SIG-M5 (cell line): ENCODE measurements at regions not wholly inside any gene's neighbourhood (a gene's known extent, or its start where the extent isn't known, plus 50 kb on each side); places are given as distances from the start of the nearest gene placed in this dataset.

ENCODE experiments used
- DNase-seq: peaks from one replicate; lab custom pipeline; 2025; lab: John Stamatoyannopoulos, UW

DNA sequence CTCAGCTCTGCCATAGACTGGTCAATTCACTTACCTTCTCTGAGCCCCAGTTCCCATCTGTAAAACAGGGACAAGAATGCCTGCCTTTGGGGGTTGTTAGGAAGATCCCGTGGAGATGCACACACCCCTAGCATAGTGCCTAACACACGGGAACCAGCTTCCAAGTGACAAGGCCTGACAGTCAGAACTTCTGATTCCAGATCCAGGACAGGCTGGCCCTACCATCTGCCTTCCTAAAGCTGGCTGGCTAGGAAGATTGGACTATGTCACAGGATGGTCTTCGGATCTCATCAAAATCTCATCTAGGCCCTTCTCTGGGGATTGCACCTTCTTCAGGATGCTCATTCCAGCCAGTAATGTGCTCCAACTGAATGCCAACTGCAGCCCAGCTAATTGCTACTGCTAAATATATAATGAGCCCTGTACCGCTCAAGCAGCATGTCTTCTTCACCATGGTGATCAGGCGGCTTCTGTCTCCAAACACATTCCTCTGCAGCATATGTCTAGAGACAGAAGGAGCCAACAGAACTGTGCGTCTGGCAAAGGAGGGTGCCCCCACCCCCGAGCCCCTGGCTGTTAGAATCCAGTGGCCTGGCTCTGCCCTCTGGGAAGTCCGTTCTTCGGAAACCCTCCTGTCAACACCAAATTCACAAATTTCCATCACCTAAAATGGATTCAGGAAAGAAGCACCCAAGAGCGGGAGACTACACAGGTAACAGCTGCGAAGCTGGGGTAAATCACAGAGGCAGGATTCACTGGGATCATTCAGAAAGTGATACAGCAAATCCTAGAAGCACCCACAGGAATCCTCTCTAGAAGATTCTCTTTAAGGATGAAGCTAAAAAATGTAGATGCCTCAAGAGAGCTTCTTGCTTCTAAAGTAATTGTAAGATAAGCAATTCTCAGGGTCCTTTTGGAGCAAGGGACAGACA, 142.1 kb upstream of the EEPD1 start:
- no peak for DNase-seq

DNA sequence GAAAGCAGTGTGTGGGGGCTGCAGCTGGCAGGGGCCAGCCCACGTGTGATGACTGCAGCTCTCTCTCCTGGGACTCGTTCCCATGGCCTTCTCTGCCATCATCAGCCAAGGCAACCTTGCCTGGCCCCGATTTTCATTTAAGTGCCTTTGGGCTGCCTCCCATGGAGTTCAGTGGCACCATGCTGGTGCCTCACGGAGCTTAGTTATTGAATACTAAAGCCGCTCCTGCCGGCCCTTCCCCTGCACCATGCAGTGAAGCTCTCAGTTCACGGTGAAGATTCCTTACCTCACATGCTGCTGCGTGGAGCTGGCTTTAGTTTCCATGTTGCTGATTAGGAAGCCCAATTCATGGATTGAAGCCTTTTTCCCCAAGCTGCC, 141.5 kb upstream of the EEPD1 start:
- DNase-seq = no peak

DNA sequence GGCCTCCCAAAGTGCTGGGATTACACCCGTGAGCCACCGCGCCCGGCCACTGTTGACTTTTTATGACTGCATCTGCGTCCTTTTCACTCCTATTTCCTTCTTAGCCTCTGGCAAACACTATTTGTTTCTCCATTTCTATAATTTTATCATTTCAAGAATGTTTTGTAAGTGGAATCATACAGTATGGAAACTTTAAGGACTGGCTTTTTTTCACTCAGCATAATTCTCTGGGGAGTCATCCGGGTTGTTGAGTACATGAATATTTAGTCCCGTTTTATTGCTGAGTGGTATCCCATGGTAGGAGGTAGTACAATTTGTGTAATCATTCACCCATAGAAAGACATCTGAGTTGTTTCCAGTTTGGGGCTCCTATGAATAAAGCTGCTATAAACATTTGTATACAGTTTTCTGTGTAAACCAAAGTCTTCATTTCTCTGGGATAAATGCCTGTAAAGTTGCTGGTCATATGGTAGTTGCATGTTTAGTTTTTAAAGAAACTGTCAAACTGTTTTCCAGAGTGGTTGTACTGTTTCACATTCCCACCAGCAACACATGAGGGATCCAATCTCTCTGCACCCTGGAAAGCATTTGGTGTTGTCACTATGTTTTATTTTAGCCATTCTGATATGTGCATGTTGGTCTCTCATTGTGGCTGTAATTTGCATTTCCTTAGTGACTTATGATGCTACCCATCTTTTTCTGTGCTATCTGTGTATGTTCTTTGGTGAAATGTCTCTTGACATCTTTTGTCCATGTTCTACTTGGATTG, 139.6 kb upstream of the EEPD1 start:
- no peak for DNase-seq

DNA sequence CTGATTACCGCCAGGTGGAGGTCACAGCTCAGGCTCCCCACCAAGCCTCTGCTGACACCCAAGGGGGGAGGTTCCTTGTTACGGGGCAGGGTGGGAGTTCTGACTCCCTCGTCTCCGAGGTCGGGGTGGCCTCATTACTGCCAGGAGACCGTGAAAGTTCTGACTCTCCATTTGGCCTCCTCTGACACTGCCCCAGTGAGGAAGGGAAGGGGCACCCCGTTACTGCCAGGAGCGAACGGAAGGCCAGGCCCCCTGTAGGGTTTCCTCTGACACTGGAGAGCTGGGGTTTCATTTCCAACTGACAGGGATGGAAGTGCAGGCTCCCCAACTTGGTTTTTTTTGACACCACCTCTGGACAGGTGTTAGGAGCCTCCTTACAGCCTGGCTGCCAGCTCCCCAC, 138.1 kb upstream of the EEPD1 start:
- no peak for DNase-seq

DNA sequence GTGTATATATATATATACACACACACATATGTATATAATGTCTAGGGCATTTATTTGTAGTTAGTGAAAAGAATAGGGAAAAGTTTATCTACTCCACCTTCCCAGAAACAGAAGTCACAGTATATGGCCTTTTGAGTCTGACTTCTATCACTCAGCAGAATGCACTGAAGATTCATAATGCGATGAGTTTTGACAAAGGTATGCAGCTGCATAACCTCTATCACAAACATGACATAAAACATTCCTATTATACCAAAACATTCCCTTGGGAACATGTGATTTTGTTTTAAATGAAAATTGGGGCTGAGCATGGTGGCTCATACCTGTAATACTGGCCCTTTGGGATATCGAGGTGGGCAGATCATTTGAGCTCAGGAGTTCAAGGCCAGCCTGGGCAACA, 137.3 kb upstream of the EEPD1 start:
- no peak for DNase-seq

DNA sequence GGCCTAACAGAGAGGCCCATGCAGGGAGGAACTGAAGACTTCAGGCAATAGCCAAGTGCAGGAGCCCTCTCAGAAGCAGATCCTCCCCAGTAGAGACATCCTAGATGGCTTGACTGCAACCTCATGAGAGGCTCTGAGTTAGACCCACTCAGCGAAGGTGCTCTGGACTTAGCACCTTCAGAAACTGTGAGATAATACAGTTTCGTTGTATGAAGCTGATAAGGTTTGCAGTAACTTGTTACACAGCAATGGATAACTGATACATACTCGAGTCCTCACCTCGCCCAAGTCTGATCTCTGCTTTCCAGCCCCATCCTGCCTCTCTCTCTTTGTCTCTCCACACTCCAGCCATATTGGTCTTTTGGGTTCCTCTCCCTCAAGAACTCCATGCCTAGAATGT, 136.4 kb upstream of the EEPD1 start:
- no peak for DNase-seq

DNA sequence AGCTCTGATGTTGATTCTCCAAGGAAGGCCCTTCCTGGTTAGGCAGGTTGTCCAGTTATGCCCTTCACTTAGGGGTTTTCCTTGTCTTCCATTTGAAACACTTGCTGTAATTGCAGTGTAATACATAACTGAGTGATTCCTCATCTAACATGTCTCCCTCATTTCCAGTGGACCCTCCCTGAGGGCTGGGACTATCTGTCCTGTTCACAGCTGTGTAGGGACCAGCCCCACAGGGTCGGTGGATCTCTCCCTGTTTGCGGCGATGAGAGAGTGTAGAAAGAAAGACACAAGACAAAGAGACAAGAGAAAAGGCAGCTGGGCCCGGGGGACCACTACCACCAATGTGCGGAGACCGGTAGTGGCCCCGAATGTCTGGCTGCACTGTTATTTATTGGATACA, 135.9 kb upstream of the EEPD1 start:
- no peak for DNase-seq

DNA sequence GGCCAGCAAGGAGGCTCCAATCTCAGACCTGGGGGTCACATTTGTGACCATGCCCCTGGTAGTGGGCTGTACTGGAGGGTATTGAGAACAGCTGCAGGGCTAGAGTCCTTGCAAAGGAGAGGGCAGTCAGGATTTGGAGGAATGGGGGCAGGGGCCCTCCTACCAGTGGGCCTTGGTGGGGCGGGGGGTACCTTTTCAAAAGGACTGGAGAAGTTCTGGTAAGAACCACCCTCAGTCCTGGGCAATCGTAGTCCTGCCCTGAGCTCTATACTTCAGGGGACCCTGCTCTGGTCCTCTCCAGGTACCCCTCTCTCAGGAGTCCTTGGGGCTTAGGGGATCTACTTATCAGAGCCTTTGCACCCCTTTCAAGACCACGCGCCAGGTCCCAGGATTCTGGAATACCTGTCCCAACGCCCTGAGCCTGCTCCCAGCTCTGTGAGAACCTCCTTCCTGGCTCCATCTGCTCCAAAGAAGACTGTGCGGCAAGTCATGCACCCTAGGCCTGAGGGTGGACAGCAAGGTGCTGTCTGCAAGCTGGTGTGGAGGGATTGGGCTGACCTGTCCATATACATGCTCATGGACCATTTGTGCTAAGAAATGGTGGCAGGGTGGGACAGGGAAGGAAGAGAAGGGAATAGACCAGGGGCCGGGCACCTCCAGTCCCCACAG, 134.1 kb upstream of the EEPD1 start:
- no peak for DNase-seq

DNA sequence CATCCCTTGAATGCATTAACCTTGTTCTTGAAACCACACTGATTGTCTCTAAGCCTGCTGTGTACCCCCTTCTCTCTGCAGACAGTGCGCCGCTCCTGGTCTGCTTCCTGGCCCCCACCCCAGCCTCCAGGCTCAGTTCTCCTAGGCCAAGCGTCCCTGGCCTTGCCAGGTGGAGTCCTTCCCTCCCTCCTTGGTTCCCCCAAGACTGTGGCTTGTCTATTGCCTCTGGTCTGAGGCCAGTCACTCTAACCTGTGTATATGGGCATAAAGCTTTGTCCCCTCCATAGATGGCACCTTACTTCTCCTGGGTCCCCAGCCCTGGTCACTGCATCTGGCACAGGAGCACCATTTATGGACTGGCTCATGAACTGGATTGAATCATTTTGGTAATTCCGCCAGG, 133.5 kb upstream of the EEPD1 start:
- DNase-seq = no peak

DNA sequence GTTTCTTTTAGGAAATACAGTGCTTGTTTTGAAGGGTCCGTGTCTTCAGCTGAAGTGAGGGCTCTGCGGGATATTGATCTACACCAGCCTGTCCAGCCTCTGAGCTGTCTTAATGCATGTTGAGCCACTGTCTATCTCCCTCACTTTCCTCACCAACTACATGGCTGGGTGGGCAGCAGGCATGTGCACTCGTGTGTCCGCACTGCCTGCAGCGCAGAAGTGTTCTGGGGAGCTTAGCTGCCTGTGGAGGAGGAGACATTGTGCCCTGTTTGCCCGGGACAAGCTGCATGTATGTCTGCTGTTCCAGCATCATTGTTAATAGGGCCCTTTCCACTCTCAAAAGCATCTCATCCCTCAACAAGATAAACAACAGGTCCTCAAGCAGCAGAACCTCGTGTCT, 133.1 kb upstream of the EEPD1 start:
- no peak for DNase-seq

DNA sequence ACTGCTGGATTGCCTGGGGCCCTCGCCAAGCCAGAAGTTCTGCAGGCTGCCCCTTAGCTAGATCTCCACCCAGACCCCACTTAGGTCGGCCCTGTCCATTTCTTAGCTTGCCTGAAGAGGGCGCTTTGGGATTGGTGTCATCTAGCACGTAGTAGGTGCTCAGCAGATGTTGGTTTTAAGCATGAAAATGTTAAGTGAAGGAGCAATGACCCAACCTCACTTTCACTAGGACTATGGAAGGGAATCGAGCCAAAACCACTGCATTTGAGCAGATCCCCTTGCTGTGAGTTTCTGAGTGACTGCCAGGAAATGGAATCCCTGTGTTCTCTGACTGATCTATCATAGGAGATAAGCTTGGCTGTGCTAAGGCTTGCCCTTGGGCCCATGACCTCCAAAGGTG, 131.7 kb upstream of the EEPD1 start:
- DNase-seq = no peak

DNA sequence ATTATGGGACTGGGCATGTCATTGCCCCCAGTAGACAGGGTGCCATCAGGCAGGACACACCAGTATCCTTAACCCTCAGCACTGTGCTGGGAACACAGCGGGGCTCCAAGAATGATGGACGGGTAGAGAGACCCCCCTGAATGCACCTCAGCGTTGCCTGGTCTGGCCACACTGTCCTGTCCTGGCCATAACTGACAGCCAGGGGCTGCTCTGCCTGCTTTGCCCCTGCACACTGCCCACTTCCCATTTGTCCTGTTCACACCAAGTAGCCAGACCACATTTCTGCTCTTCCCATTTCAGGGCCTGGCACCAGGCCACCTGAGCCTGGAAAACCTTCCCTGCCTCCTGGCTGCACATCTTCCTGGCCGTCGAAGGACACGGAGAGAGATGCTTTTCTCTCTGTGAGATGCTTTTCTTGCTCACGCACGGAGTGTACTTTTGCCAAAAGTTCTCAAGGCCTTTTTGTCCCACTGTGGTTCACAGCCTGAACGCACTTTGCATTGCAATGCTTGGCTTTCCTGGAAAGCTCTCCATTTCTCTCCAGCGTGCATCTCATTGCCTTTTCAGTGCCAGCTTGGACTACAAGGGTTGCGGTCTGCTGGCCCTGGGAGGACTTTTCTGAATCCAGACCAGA, 131.0 kb upstream of the EEPD1 start:
- no peak for DNase-seq

DNA sequence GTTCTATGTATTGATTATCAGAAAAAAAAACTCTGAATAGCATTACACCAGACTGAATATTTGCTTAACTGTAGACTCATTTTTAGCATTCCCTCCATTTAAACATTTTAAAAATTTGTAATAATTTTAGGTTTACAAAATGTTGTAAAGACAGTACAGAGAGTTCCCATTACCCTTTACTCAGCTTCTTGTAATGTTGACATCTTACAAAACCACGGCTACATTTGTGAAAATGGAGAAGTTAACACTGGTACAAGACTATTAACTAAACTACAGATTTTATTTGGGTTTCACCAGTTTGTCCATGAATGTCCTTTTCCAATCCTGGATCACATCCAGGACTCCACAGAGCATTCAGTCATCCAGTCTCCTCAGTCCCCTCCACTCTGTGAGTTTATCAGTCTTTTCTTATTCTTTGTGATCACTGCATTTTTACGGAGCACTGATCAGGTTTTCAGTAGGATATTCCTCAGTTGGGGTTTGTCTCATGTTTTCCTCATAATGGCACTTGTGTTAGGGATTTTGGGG, 130.0 kb upstream of the EEPD1 start:
- DNase-seq = no peak

DNA sequence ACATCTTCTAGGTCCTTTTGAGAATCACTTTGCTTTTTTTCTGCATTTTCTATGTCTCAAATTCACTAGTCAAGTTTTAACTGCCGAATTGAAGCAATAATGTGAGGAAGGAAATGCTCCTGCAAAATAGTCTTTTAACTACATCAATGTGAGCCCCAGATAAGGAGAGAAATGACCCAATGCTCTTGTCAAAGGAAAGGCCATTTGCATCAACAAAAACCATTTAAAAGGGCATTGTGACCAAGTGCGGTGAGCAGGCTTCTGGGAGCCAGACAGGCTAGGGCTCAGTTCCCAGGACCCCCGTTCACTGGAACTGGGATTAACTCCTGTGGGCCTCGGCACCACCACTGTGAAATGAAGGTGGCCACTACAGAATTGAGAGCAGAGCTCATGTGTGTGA, 127.9 kb upstream of the EEPD1 start:
- DNase-seq = no peak

DNA sequence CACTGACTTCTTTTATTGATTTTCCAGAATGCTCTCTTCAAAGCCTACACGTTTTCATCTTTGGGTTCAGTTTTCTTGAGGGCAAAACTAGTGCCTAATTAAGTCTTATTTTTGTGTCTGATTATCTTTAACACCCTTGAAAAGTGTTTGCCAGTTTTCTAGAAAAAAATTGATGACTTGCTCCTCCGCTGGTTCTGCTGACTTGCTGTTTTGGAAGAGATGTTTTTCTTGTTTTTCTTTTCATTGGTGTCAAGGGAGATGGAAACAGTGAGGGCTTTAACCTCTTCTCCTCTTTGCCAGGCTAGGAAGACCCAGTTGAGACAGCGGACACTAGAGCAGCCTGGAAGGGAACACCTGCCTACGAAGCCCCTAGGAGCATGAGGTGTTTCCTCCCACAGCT, 123.7 kb upstream of the EEPD1 start:
- DNase-seq = no peak

DNA sequence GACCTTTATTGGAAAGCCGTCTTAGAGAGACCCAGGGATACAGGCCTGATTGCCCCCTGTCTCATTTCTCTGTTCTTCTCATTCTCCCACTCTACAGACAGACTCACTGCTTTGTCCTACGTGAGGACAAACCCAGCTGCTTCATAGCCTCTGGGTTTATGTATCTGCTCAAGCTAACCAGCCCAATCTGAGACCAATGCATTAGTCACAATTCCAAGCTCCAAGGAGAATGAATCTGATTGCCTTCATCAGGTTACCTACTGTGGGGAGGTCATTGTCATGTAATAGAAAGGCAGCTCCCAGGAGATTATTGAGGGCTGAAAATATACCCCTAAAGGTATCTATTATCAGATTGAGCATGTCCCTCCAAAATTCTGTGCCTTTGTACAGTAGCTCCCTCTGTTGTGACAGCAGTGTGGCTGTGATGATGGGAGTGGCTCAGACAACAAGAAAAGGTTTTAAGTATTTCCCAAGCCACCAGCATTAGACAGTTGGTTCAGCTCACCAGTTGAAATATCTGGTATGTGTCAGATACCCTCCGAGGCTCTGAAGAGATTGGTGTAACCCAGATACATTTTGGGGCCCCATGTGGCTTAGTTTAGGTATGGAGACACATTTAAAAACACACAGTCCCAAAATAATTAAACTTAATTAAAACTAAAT, 123.1 kb upstream of the EEPD1 start:
- DNase-seq = no peak

DNA sequence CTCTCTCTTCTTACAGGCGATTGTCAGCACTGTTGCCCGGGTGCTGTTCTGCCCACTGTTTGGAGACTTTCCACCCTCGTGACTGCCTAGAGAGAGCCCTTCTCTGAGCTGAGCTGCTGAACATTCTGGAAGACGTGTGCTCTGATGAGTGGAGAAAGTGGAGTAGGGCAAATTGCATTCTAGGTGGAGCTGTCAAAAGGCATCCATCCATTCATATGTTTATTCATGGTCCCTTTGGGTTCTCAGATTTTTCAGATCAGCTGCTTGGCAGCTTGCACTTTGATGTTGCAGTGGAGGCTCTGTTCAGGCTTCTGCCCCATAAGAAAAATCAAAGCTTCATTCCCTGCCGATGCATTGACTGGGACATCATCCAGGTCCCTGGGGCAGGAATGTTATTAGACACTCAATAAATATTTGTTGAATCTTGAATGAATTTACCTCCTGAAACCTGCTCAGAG, 120.7 kb upstream of the EEPD1 start:
- DNase-seq = no peak

DNA sequence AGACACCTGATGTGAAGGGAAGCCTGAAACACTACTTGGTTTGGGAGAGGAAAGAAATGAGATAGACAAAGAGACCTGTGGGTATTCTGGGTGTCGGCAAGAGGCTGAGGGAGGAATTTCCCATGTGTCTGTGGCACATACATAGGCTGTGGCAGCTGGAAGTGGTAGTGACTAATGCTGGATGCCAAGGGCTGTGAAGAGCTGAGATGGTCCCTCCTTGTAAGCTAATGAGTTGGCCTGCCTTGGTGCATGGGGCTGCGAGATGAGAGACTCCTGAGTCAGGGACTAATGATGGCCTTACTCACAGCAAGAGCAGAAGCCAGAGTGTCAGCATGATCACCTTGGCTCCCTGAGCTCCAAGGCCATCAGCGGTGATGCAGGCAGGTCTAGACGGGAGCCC, 119.0 kb upstream of the EEPD1 start:
- DNase-seq = no peak

DNA sequence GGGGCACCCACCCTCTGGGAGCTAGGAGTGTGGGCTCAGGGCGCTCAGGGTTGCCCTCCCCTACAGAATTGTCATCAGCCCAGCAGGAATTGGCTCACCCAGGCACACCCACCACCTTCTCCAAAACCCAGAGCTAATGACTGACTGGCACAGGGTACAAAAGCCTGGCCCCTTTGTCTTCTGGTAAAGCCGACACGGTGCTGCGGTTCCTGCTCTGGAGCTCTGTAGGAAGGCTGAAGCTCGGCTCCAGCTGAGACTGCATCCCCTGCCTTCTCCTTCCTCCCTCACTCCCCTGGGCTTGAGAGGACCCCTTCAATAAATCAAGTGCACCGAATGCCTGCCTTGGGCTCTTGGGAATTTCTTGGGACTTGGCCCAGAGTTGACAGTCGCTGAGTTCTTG, 117.9 kb upstream of the EEPD1 start:
- DNase-seq = no peak

DNA sequence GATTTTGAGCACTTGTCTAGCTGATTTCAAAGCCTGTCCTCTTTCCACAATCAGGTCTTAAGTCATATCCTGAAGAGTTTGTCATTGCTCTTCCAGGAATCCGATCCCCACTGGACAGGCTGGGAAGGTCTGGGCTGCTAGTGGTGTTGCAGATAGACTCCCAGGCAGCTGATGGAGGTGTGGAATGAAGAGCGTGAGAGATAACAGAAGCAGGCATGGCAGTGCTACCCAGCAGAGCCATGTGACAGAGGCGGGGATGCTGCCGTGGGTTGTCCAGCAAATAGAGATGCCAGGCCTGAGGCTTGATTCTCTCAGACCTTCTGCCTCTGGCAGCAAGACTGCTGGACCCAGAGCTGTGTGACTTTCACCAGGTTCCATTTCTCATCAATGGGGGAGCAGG, 116.5 kb upstream of the EEPD1 start:
- no peak for DNase-seq

DNA sequence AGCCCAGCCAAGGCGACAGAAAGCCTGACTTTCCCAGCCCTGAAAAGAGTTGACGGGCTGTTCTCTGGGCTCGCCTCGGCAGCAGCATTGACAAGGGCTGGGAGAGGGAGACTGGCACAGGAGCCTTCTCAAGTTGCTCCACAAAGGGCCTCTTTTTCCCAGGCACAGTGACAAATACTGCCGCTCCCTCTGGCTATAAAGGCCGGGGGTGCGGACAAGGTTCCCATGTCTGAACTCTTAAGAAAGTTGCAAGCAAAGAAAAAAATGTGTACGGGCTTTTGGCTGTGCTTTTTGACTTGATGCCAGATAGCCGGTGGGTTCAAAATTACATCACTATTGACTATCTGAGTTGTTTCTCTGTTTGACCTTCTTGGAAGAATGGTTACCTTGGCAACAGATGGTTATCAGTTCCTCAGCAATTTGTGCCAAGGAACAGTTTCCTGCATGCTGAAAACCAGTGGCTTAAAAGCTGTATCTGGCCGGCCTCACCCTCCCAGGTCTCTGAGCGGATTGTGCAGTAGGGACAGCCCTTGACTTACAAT, 115.9 kb upstream of the EEPD1 start:
- DNase-seq = no peak
